Lower leg skin (tissue), 4 donors: ENCODE measurements at regions not wholly inside any gene's neighbourhood (a gene's known extent, or its start where the extent isn't known, plus 50 kb on each side); places are given as distances from the start of the nearest gene placed in this dataset.
A peak's percentile ranks its signal among the peaks of the same experiment; 100 is the strongest.

Source experiments
- DNase-seq, 2 donors: peaks; one replicate each; pipeline ENCODE4 v3.0.0-alpha.2; 2019; ENCODE audit warnings: low spot score in 2 of 2
- H3K4me3 ChIP-seq: fragments of 200-600 bp; sonication (generic); 2 replicates; pipeline ENCODE4 v1.5.1; 2017; ENCODE audit warnings: mild to moderate bottlenecking, low read depth; ENCODE audit not compliant: poor library complexity, severe bottlenecking
- CTCF ChIP-seq, 3 donors: fragments of 450-650 bp; IDR thresholded peaks; one replicate each; pipeline ENCODE4 v1.5.1; 2016; ENCODE audit warnings: antibody characterized with exemption in 3 of 3, mild to moderate bottlenecking in 3 of 3, moderate library complexity in 2 of 3
- POLR2A ChIP-seq, 2 donors: fragments of 450-650 bp; IDR thresholded peaks; one replicate each; pipeline ENCODE4 v1.6.1; 2016 to 2017; ENCODE audit warnings: antibody characterized with exemption in 2 of 2, mild to moderate bottlenecking in 1 of 2, moderate library complexity in 1 of 2
- WGBS, 2 donors: methylation state at CpG; one replicate each; pipeline ENCODE4 v1.1.5; 2018; 5-methylcytosine and 5-hydroxymethylcytosine counted together
- intact Hi-C: fragments of 100-400 bp; cut with DNase I; formaldehyde crosslinking; loops from one replicate; pipeline ENCODE4 v1.15.0; 2023; ENCODE audit warnings: low total_unique reads

GRCh38 chr12:130097342-130097741 is 64.9 kb upstream of the FZD10 start:
- intact Hi-C loops: no loop called here
- 65 to 71% methylated on average over 8 of the region's 8 CpGs for WGBS, 2 donors
- TF ChIP-seq CTCF (IDR thresholded peaks at IDR 0.05): no peak
- TF ChIP-seq POLR2A (IDR thresholded peaks at IDR 0.05): no peak
- no peak overlapping the region for H3K4me3 ChIP-seq
- DNase-seq: no peak

DNA sequence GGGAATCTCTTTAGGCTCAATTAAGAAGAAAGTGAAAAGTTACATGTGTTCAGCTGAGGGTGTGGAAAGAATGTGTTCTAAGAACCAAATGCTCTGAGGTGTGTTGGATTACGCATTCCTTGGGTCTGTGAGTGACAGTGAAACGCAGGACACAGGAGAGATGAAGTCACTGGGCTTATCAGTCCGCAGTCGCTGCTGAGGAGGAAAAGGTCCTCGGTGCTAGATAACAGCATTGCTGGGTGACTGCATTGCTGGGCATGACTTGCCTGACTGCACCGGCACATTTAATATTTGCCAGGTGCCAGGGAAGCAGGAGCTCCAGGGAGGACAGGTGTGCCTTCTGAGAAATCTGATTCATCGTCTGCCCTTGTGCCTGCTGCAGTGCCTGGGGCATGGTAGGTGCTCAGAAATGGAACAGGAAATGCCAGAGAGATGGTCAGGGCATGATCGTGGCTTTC is 64.4 kb upstream of the FZD10 start:
- intact Hi-C loops: no loop called here
- no peak for TF ChIP-seq POLR2A (IDR thresholded peaks at IDR 0.05)
- TF ChIP-seq CTCF (IDR thresholded peaks at IDR 0.05): no peak
- 47 to 53% methylated on average over 8 of the region's 8 CpGs for WGBS, 2 donors
- H3K4me3 ChIP-seq: no peak overlapping the region
- peak in 1 of 2 donors; percentile 61 for DNase-seq

GRCh38 chr12:130098301-130099005 is 63.8 kb upstream of the FZD10 start:
- no peak for DNase-seq
- H3K4me3 ChIP-seq: no peak overlapping the region
- intact Hi-C loops: no loop called here
- TF ChIP-seq CTCF (IDR thresholded peaks at IDR 0.05): no peak
- TF ChIP-seq POLR2A (IDR thresholded peaks at IDR 0.05): no peak
- 76 to 78% methylated on average over 11 of the region's 11 CpGs for WGBS, 2 donors

GRCh38 chr12:130100634-130101362 is 61.5 kb upstream of the FZD10 start:
- 59 to 60% methylated on average over 8 of the region's 8 CpGs for WGBS, 2 donors
- H3K4me3 ChIP-seq: no peak overlapping the region
- no peak for TF ChIP-seq POLR2A (IDR thresholded peaks at IDR 0.05)
- TF ChIP-seq CTCF (IDR thresholded peaks at IDR 0.05): no peak
- DNase-seq: no peak
- intact Hi-C loops: no loop called here

GRCh38 chr12:130101370-130101769 is 60.9 kb upstream of the FZD10 start:
- intact Hi-C loops: no loop called here
- DNase-seq: no peak
- TF ChIP-seq CTCF (IDR thresholded peaks at IDR 0.05): no peak
- no peak for TF ChIP-seq POLR2A (IDR thresholded peaks at IDR 0.05)
- H3K4me3 ChIP-seq: no peak overlapping the region
- 49 to 67% methylated on average over 7 of the region's 7 CpGs for WGBS, 2 donors
